Caco-2 (cell line): ENCODE measurements at regions not wholly inside any gene's neighbourhood (a gene's known extent, or its start where the extent isn't known, plus 50 kb on each side); places are given as distances from the start of the nearest gene placed in this dataset.

ENCODE experiments used
- BruUV-seq: library from RNA; stranded (reverse); fragments of 400-500 nt; replicated peaks from 2 replicates; lab custom pipeline; 2021; lab: Mats Ljungman, UMichigan
- CTCF ChIA-PET: fragments of 300-600 bp; sonication (Branson Sonifier 250); formaldehyde crosslinking; loops from one replicate; lab custom pipeline; 2022; ENCODE audit warnings: antibody characterized with exemption; lab: Charles Lee
- POLR2A ChIA-PET: fragments of 300-600 bp; sonication (Branson Sonifier 250); formaldehyde crosslinking; loops from one replicate; lab custom pipeline; 2022; ENCODE audit warnings: antibody characterized with exemption; lab: Charles Lee
- DNase-seq, 2 experiments: peaks; one replicate each; pipeline versions ENCODE4 v3.0.0 to v3.0.0-alpha.2; 2020 to 2022
- H3K27me3 ChIP-seq: replicated peaks from 2 replicates; pipeline ENCODE4 v1.6.0; 2011; ENCODE audit warnings: low read length; ENCODE audit not compliant: control insufficient read depth, insufficient read depth
- H3K36me3 ChIP-seq: 2 replicates; pipeline ENCODE4 v1.5.1; 2011; ENCODE audit warnings: low read length; ENCODE audit not compliant: control insufficient read depth, insufficient read depth
- H3K4me1 ChIP-seq: fragments of 250-450 bp; sonication (Bioruptor Pico); 2 replicates; pipeline ENCODE4 v1.5.1; 2020; ENCODE audit warnings: mild to moderate bottlenecking
- H3K4me3 ChIP-seq: 2 replicates; pipeline ENCODE4 v1.5.1; 2011; ENCODE audit warnings: low read depth, mild to moderate bottlenecking, control low read depth, low read length
- H3K9me3 ChIP-seq: fragments of 250-450 bp; sonication (Bioruptor Pico); 2 replicates; pipeline ENCODE4 v1.5.1; 2020; ENCODE audit warnings: mild to moderate bottlenecking, moderate library complexity
- H3K27ac Mint-ChIP-seq: one replicate; pipeline ENCODE4 v1.8.0; 2022; ENCODE audit warnings: mixed read lengths; ENCODE audit not compliant: unreplicated experiment
- H3K27me3 Mint-ChIP-seq: one replicate; pipeline ENCODE4 v1.8.0; 2022; ENCODE audit warnings: mixed read lengths; ENCODE audit not compliant: insufficient read depth, unreplicated experiment
- H3K36me3 Mint-ChIP-seq: one replicate; pipeline ENCODE4 v1.8.0; 2022; ENCODE audit warnings: mild to moderate bottlenecking, mixed read lengths; ENCODE audit not compliant: insufficient read depth, unreplicated experiment
- H3K4me1 Mint-ChIP-seq: one replicate; pipeline ENCODE4 v1.8.0; 2022; ENCODE audit warnings: low read depth, mixed read lengths; ENCODE audit not compliant: unreplicated experiment
- H3K4me3 Mint-ChIP-seq: one replicate; pipeline ENCODE4 v1.8.0; 2022; ENCODE audit warnings: mild to moderate bottlenecking, moderate library complexity, mixed read lengths; ENCODE audit not compliant: unreplicated experiment
- H3K9me3 Mint-ChIP-seq: one replicate; pipeline ENCODE4 v1.8.0; 2022; ENCODE audit warnings: mixed read lengths; ENCODE audit not compliant: unreplicated experiment
- CTCF ChIP-seq, 2 experiments: fragments of 200-600 bp in 1 of 2; IDR thresholded peaks; 1 replicate in 1 of 2; 2 replicates in 1 of 2; pipeline versions ENCODE4 v1.5.1 to v1.8.0; 2011 to 2022; ENCODE audit warnings: antibody characterized with exemption in 1 of 2, control low read depth in 1 of 2, inconsistent platforms in 1 of 2, low read depth in 1 of 2, low read length in 1 of 2, mild to moderate bottlenecking in 1 of 2, moderate library complexity in 1 of 2; ENCODE audit not compliant: insufficient read depth in 1 of 2, severe bottlenecking in 1 of 2, unreplicated experiment in 1 of 2
- intact Hi-C: fragments of 100-400 bp; cut with micrococcal nuclease; formaldehyde crosslinking; loops from one replicate; pipeline ENCODE4 v1.10.0; 2022; ENCODE audit not compliant: unreplicated experiment

DNA sequence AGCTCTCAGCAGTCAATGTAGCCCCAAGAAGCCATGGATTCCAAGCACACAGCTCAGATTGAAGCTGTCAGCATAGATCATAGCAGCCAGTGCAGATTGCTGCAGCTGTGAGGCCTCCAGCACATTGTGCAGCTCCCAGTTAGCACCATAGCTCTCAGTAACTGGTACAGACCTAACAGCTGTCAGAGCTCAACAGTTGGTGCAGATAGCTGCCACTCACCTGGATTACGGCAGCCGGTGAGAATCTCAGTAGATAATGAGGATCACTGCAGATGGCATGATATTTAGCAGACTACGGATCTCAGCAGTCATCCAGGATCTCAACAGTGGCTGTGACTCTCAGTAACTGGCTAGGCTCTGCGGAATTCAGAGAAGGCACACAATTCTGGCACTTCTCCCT lies 500.4 kb downstream of the TUSC1 start:
- no TSS peak for BruUV-seq
- TF ChIP-seq CTCF (IDR thresholded peaks at IDR 0.05; ENCODE audit: insufficient read depth in 1 of 2, low read depth in 1 of 2, low read length in 1 of 2, severe bottlenecking in 1 of 2, unreplicated experiment in 1 of 2) = no peak
- Mint-ChIP-seq H3K9me3 (no peaks in the 10 kb centered on the region), H3K4me3 (no peak overlapping the region), H3K27me3 (no peaks in the 10 kb centered on the region), H3K27ac (no peak overlapping the region), H3K36me3 (no peaks in the 10 kb centered on the region), H3K4me1 (no peaks in the 10 kb centered on the region)
- H3K36me3 ChIP-seq = no peaks in the 10 kb centered on the region
- no peak overlapping the region for H3K4me3 ChIP-seq
- POLR2A ChIA-PET = no interaction called here
- no peaks in the 10 kb centered on the region for H3K4me1 ChIP-seq
- H3K27me3 ChIP-seq = no peaks in the 10 kb centered on the region
- CTCF ChIA-PET = no interaction called here
- DNase-seq = no peak
- H3K9me3 ChIP-seq = no peaks in the 10 kb centered on the region
- intact Hi-C loops = no loop called here

GRCh38 chr9:25129537-25129936 lies 548.7 kb downstream of the TUSC1 start:
- ChIA-PET POLR2A (no interaction called here), CTCF (no interaction called here)
- Histone ChIP-seq H3K4me1 (no peaks in the 10 kb centered on the region), H3K36me3 (no peaks in the 10 kb centered on the region), H3K4me3 (no peak overlapping the region), H3K27me3 (no peaks in the 10 kb centered on the region), H3K9me3 (no peaks in the 10 kb centered on the region)
- H3K9me3 Mint-ChIP-seq = no peaks in the 10 kb centered on the region
- no peak for DNase-seq
- no peak overlapping the region for H3K27ac Mint-ChIP-seq
- H3K4me1 Mint-ChIP-seq = no peaks in the 10 kb centered on the region
- H3K27me3 Mint-ChIP-seq = no peaks in the 10 kb centered on the region
- H3K36me3 Mint-ChIP-seq = no peaks in the 10 kb centered on the region
- no peak for TF ChIP-seq CTCF (IDR thresholded peaks at IDR 0.05; ENCODE audit: insufficient read depth in 1 of 2, low read depth in 1 of 2, low read length in 1 of 2, severe bottlenecking in 1 of 2, unreplicated experiment in 1 of 2)
- no TSS peak for BruUV-seq
- intact Hi-C loops = no loop called here
- no peak overlapping the region for H3K4me3 Mint-ChIP-seq

- Mint-ChIP-seq H3K36me3 (no peaks in the 10 kb centered on the region), H3K9me3 (no peaks in the 10 kb centered on the region), H3K4me1 (no peaks in the 10 kb centered on the region), H3K4me3 (no peak overlapping the region), H3K27me3 (no peaks in the 10 kb centered on the region), H3K27ac (no peak overlapping the region)
- Histone ChIP-seq H3K4me1 (no peaks in the 10 kb centered on the region), H3K27me3 (no peaks in the 10 kb centered on the region), H3K9me3 (no peaks in the 10 kb centered on the region), H3K36me3 (no peaks in the 10 kb centered on the region), H3K4me3 (no peak overlapping the region)
- CTCF ChIA-PET = no interaction called here
- DNase-seq = no peak
- no peak for TF ChIP-seq CTCF (IDR thresholded peaks at IDR 0.05; ENCODE audit: insufficient read depth in 1 of 2, low read depth in 1 of 2, low read length in 1 of 2, severe bottlenecking in 1 of 2, unreplicated experiment in 1 of 2)
- intact Hi-C loops = no loop called here
- no TSS peak for BruUV-seq
- POLR2A ChIA-PET = no interaction called here
These were observed 556.4 kb downstream of the TUSC1 start for GRCh38 chr9:25121811-25122210.
